WTC11 (cell line): ENCODE measurements at regions not wholly inside any gene's neighbourhood (a gene's known extent, or its start where the extent isn't known, plus 50 kb on each side); places are given as distances from the start of the nearest gene placed in this dataset.

Source experiments
- ATAC-seq: fragments of 200-7000 bp; cut with Tn5 transposase; 2 replicates; pipeline ENCODE4 v1.10.0; 2021; ENCODE audit warnings: mild to moderate bottlenecking, moderate library complexity
- CTCF ChIA-PET: fragments of 300-600 bp; sonication (Branson Sonifier 250); formaldehyde crosslinking; loops from one replicate; lab custom pipeline; 2021; ENCODE audit warnings: antibody characterized with exemption; lab: Charles Lee
- POLR2A ChIA-PET: fragments of 350-600 bp; sonication (Branson Sonifier 250); formaldehyde crosslinking; loops from one replicate; lab custom pipeline; 2021; ENCODE audit warnings: antibody characterized with exemption; lab: Charles Lee
- DNase-seq: peaks from one replicate; pipeline ENCODE4 v3.0.0; 2021; ENCODE audit warnings: low spot score
- H3K27ac Mint-ChIP-seq: 2 replicates; pipeline ENCODE4 v1.8.0; 2021; ENCODE audit warnings: mixed read lengths
- H3K27me3 Mint-ChIP-seq: 2 replicates; pipeline ENCODE4 v1.8.0; 2021; ENCODE audit warnings: low read depth, mild to moderate bottlenecking, moderate library complexity, mixed read lengths
- H3K36me3 Mint-ChIP-seq: 2 replicates; pipeline ENCODE4 v1.8.0; 2021; ENCODE audit warnings: mixed read lengths
- H3K4me1 Mint-ChIP-seq: 2 replicates; pipeline ENCODE4 v1.8.0; 2022; ENCODE audit warnings: mixed read lengths
- H3K4me3 Mint-ChIP-seq: 2 replicates; pipeline ENCODE4 v1.8.0; 2021; ENCODE audit warnings: mild to moderate bottlenecking, moderate library complexity, mixed read lengths
- H3K9me3 Mint-ChIP-seq: 2 replicates; pipeline ENCODE4 v1.8.0; 2021; ENCODE audit warnings: mixed read lengths
- ATF1 ChIP-seq: sonication (generic); formaldehyde crosslinking; IDR thresholded peaks from 2 replicates; pipeline ENCODE4 v1.8.1; 2023; ENCODE audit warnings: mild to moderate bottlenecking, moderate library complexity, missing genetic modification reagents
- CBFB ChIP-seq: sonication (generic); formaldehyde crosslinking; IDR thresholded peaks from 2 replicates; pipeline ENCODE4 v1.8.1; 2022; ENCODE audit warnings: mild to moderate bottlenecking, low read depth, missing genetic modification reagents
- CREB1 ChIP-seq: sonication (generic); formaldehyde crosslinking; IDR thresholded peaks from 2 replicates; pipeline ENCODE4 v1.8.0; 2023; ENCODE audit warnings: mild to moderate bottlenecking, missing genetic modification reagents
- CREM ChIP-seq: sonication (generic); formaldehyde crosslinking; IDR thresholded peaks from 2 replicates; pipeline ENCODE4 v1.8.1; 2022; ENCODE audit warnings: mild to moderate bottlenecking, missing genetic modification reagents, moderate library complexity
- E2F1 ChIP-seq: sonication (generic); formaldehyde crosslinking; IDR thresholded peaks from 2 replicates; pipeline ENCODE4 v1.8.0; 2022; ENCODE audit warnings: mild to moderate bottlenecking, missing genetic modification reagents
- E2F4 ChIP-seq: sonication (generic); formaldehyde crosslinking; IDR thresholded peaks from 2 replicates; pipeline ENCODE4 v1.8.1; 2022; ENCODE audit warnings: low read depth, mild to moderate bottlenecking, moderate library complexity, missing genetic modification reagents, borderline replicate concordance
- ETV6 ChIP-seq: sonication (generic); formaldehyde crosslinking; IDR thresholded peaks from 2 replicates; pipeline ENCODE4 v1.8.1; 2022; ENCODE audit warnings: mild to moderate bottlenecking, missing genetic modification reagents
- GTF2I ChIP-seq: fragments of 250-450 bp; sonication (Bioruptor Pico); conservative IDR thresholded peaks from 2 replicates; pipeline ENCODE4 v1.4.0; 2021; ENCODE audit warnings: mild to moderate bottlenecking
- KAT7 ChIP-seq: sonication (generic); formaldehyde crosslinking; IDR thresholded peaks from 2 replicates; pipeline ENCODE4 v1.8.1; 2023; ENCODE audit warnings: missing genetic modification reagents, mild to moderate bottlenecking, borderline replicate concordance
- MXD4 ChIP-seq: fragments of 250-450 bp; sonication (Bioruptor Pico); IDR thresholded peaks from 2 replicates; pipeline ENCODE4 v1.8.0; 2021; ENCODE audit warnings: mild to moderate bottlenecking, moderate library complexity, borderline replicate concordance
- NFATC4 ChIP-seq: fragments of 250-450 bp; sonication (Bioruptor Pico); IDR thresholded peaks from 2 replicates; pipeline ENCODE4 v1.9.0; 2021; ENCODE audit warnings: mild to moderate bottlenecking
- NFYB ChIP-seq: sonication (generic); formaldehyde crosslinking; conservative IDR thresholded peaks from 2 replicates; pipeline ENCODE4 v1.8.0; 2022; ENCODE audit warnings: low read depth, missing genetic modification reagents
- NR1H2 ChIP-seq: sonication (generic); formaldehyde crosslinking; IDR thresholded peaks from 2 replicates; pipeline ENCODE4 v1.9.0; 2021; ENCODE audit warnings: mild to moderate bottlenecking, moderate library complexity, missing genetic modification reagents
- NR2C2 ChIP-seq: sonication (generic); formaldehyde crosslinking; IDR thresholded peaks from 2 replicates; pipeline ENCODE4 v1.8.0; 2022; ENCODE audit warnings: mild to moderate bottlenecking, missing genetic modification reagents
- NR3C1 ChIP-seq: sonication (generic); formaldehyde crosslinking; conservative IDR thresholded peaks from 2 replicates; pipeline ENCODE4 v1.8.1; 2023; ENCODE audit warnings: low read depth, mild to moderate bottlenecking, missing genetic modification reagents
- TCF7 ChIP-seq: sonication (generic); formaldehyde crosslinking; IDR thresholded peaks from 2 replicates; pipeline ENCODE4 v1.8.0; 2022; ENCODE audit warnings: mild to moderate bottlenecking, low read depth, missing genetic modification reagents, moderate library complexity
- TEAD1 ChIP-seq: sonication (generic); formaldehyde crosslinking; IDR thresholded peaks from 2 replicates; pipeline ENCODE4 v1.8.0; 2022; ENCODE audit warnings: mild to moderate bottlenecking, missing genetic modification reagents
- TP53 ChIP-seq: sonication (generic); formaldehyde crosslinking; IDR thresholded peaks from 2 replicates; pipeline ENCODE4 v1.8.1; 2023; ENCODE audit warnings: mild to moderate bottlenecking, missing genetic modification reagents
- ZBTB43 ChIP-seq: sonication (generic); formaldehyde crosslinking; IDR thresholded peaks from 2 replicates; pipeline ENCODE4 v1.8.1; 2023; ENCODE audit warnings: mild to moderate bottlenecking, missing genetic modification reagents
- ZNF219 ChIP-seq: sonication (generic); formaldehyde crosslinking; IDR thresholded peaks from 2 replicates; pipeline ENCODE4 v1.8.0; 2023; ENCODE audit warnings: missing genetic modification reagents, mild to moderate bottlenecking, borderline replicate concordance
- ZNF263 ChIP-seq: sonication (generic); formaldehyde crosslinking; IDR thresholded peaks from 2 replicates; pipeline ENCODE4 v1.8.1; 2022; ENCODE audit warnings: low read depth, mild to moderate bottlenecking, moderate library complexity, missing genetic modification reagents
- ZNF317 ChIP-seq: sonication (generic); formaldehyde crosslinking; IDR thresholded peaks from 2 replicates; pipeline ENCODE4 v1.8.1; 2023; ENCODE audit warnings: low read depth, mild to moderate bottlenecking, moderate library complexity, missing genetic modification reagents, borderline replicate concordance
- ZNF671 ChIP-seq: fragments of 250-450 bp; sonication (Bioruptor Pico); IDR thresholded peaks from 2 replicates; pipeline ENCODE4 v1.8.0; 2021; ENCODE audit warnings: mild to moderate bottlenecking
- TF ChIP-seq, protein P1 (sequence below): sonication (generic); formaldehyde crosslinking; IDR thresholded peaks from 2 replicates; pipeline ENCODE4 v1.8.1; 2023; ENCODE audit warnings: mild to moderate bottlenecking, missing genetic modification reagents
- TF ChIP-seq, protein P2 (sequence below): sonication (generic); formaldehyde crosslinking; IDR thresholded peaks from 2 replicates; pipeline ENCODE4 v1.8.0; 2022; ENCODE audit warnings: mild to moderate bottlenecking, missing genetic modification reagents
- TF ChIP-seq, protein P3 (sequence below): fragments of 250-450 bp; sonication (Bioruptor Pico); conservative IDR thresholded peaks from 2 replicates; pipeline ENCODE4 v1.9.0; 2021; ENCODE audit warnings: mild to moderate bottlenecking
- TF ChIP-seq, protein P4 (sequence below): sonication (generic); formaldehyde crosslinking; IDR thresholded peaks from 2 replicates; pipeline ENCODE4 v1.8.1; 2023; ENCODE audit warnings: mild to moderate bottlenecking, missing genetic modification reagents, moderate library complexity
- TF ChIP-seq, protein P5 (sequence below): sonication (generic); formaldehyde crosslinking; IDR thresholded peaks from 2 replicates; pipeline ENCODE4 v1.8.0; 2023; ENCODE audit warnings: missing genetic modification reagents

GRCh38 chrX:122078079-122078478 is 1030.7 kb downstream of the GLUD2 start (continued):
- TF ChIP-seq, protein P1, sequence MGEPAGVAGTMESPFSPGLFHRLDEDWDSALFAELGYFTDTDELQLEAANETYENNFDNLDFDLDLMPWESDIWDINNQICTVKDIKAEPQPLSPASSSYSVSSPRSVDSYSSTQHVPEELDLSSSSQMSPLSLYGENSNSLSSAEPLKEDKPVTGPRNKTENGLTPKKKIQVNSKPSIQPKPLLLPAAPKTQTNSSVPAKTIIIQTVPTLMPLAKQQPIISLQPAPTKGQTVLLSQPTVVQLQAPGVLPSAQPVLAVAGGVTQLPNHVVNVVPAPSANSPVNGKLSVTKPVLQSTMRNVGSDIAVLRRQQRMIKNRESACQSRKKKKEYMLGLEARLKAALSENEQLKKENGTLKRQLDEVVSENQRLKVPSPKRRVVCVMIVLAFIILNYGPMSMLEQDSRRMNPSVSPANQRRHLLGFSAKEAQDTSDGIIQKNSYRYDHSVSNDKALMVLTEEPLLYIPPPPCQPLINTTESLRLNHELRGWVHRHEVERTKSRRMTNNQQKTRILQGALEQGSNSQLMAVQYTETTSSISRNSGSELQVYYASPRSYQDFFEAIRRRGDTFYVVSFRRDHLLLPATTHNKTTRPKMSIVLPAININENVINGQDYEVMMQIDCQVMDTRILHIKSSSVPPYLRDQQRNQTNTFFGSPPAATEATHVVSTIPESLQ: no peak
- TF ChIP-seq NR3C1 (CRISPR knock-in tag) (no peak), E2F1 (CRISPR knock-in tag) (no peak), NFATC4 (no peak), NR2C2 (CRISPR knock-in tag) (no peak), NFYB (CRISPR knock-in tag) (no peak), TCF7 (no peak), ZNF219 (no peak), ATF1 (CRISPR knock-in tag) (no peak), ZBTB43 (CRISPR knock-in tag) (no peak), TP53 (CRISPR knock-in tag) (no peak)
- TF ChIP-seq, protein P2, sequence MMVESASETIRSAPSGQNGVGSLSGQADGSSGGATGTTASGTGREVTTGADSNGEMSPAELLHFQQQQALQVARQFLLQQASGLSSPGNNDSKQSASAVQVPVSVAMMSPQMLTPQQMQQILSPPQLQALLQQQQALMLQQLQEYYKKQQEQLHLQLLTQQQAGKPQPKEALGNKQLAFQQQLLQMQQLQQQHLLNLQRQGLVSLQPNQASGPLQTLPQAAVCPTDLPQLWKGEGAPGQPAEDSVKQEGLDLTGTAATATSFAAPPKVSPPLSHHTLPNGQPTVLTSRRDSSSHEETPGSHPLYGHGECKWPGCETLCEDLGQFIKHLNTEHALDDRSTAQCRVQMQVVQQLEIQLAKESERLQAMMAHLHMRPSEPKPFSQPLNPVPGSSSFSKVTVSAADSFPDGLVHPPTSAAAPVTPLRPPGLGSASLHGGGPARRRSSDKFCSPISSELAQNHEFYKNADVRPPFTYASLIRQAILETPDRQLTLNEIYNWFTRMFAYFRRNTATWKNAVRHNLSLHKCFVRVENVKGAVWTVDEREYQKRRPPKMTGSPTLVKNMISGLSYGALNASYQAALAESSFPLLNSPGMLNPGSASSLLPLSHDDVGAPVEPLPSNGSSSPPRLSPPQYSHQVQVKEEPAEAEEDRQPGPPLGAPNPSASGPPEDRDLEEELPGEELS (CRISPR knock-in tag): no peak
- TF ChIP-seq, protein P3, sequence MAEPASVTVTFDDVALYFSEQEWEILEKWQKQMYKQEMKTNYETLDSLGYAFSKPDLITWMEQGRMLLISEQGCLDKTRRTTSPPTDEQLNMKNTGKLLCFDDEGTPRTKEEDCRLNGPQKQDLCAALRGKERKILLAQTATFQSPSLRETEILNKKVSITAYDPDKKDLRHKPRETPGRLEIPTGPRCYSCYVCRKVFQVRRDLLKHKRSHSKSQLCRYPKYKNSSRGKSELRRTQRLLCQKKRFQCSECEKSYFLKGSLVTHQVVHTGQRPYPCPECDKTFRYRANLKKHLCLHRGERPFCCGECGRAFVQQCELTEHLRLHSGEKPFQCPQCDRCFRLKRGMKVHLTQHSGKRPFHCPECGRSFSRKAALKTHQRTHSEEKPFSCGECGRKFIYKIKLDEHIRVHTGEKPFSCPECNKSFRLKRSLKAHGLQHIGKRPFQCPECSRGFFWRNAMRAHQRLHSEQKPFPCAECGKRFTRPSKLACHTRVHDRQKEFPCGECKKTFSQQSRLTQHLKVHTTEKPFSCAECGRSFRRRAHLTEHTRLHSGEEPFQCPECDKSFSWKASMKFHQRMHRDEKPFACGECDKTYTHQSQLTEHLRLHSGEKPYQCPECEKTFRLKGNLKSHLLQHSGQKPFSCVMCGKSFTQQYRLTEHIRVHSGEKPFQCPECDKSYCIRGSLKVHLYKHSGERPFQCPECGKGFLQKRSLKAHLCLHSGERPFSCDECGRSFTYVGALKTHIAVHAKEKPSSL (CRISPR knock-in tag): no peak

DNA sequence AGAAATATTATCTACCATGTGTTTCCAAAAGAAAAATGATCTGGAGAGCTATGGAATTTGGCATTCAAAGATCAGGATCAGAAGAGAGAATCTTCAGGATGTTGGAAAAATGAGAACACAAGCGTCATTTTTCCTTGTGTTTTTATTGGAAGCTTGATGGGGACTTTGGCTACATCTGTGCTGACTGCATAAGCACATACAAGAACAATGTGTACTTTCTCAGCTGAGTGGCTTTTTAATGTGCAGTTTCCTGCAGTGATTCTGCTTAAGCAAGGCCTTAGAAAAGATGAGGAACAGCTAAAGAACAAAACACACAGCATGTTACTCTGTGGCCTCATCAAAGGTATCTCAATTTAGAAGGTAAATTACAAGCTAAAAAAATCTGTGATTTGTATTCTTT is 1039.9 kb downstream of the GLUD2 start:
- Mint-ChIP-seq H3K36me3 (no peaks in the 10 kb centered on the region), H3K4me3 (no peak overlapping the region), H3K4me1 (no peaks in the 10 kb centered on the region), H3K27ac (no peak overlapping the region), H3K9me3 (no peaks in the 10 kb centered on the region), H3K27me3 (no peaks in the 10 kb centered on the region)
- CTCF ChIA-PET: no interaction called here
- DNase-seq (no peak), ATAC-seq (no peak)
- POLR2A ChIA-PET: no interaction called here
- TF ChIP-seq, protein P4, sequence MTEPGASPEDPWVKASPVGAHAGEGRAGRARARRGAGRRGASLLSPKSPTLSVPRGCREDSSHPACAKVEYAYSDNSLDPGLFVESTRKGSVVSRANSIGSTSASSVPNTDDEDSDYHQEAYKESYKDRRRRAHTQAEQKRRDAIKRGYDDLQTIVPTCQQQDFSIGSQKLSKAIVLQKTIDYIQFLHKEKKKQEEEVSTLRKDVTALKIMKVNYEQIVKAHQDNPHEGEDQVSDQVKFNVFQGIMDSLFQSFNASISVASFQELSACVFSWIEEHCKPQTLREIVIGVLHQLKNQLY (CRISPR knock-in tag): no peak
- TF ChIP-seq, protein P5, sequence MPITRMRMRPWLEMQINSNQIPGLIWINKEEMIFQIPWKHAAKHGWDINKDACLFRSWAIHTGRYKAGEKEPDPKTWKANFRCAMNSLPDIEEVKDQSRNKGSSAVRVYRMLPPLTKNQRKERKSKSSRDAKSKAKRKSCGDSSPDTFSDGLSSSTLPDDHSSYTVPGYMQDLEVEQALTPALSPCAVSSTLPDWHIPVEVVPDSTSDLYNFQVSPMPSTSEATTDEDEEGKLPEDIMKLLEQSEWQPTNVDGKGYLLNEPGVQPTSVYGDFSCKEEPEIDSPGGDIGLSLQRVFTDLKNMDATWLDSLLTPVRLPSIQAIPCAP (CRISPR knock-in tag): no peak
- no peak for TF ChIP-seq ZNF263 (CRISPR knock-in tag)
- TF ChIP-seq E2F4: no peak
- TF ChIP-seq NR2C2 (CRISPR knock-in tag): no peak
- no peak for TF ChIP-seq CREB1 (CRISPR knock-in tag)
- no peak for TF ChIP-seq NFYB (CRISPR knock-in tag)
- no peak for TF ChIP-seq GTF2I (CRISPR knock-in tag)
- TF ChIP-seq ZNF671 (CRISPR knock-in tag): no peak
- no peak for TF ChIP-seq NR1H2 (CRISPR knock-in tag)
- TF ChIP-seq KAT7 (CRISPR knock-in tag): no peak
- no peak for TF ChIP-seq CREM
- TF ChIP-seq MXD4: no peak
- TF ChIP-seq TEAD1: no peak
- no peak for TF ChIP-seq ZNF317 (CRISPR knock-in tag)
- no peak for TF ChIP-seq ETV6 (CRISPR knock-in tag)
- no peak for TF ChIP-seq CBFB (CRISPR knock-in tag)
